Thyroid gland (tissue), 4 donors: ENCODE measurements at regions not wholly inside any gene's neighbourhood (a gene's known extent, or its start where the extent isn't known, plus 50 kb on each side); places are given as distances from the start of the nearest gene placed in this dataset.

ENCODE experiments used
- DNase-seq, 2 donors: peaks; one replicate each; pipeline ENCODE4 v3.0.0-alpha.2; 2019
- H3K27ac ChIP-seq, 3 donors: fragments of 200-600 bp; sonication (generic); 1 replicate in 2 of 3; 2 replicates in 1 of 3; pipeline ENCODE4 v1.5.1; 2016 to 2019; ENCODE audit warnings: mild to moderate bottlenecking in 1 of 3, moderate library complexity in 1 of 3
- H3K27me3 ChIP-seq: fragments of 200-600 bp; sonication (generic); one replicate; pipeline ENCODE4 v1.5.1; 2019
- H3K36me3 ChIP-seq, 2 donors: fragments of 200-600 bp; sonication (generic); one replicate each; pipeline ENCODE4 v1.5.1; 2016 to 2019
- H3K4me1 ChIP-seq, 2 donors: fragments of 200-600 bp; sonication (generic); one replicate each; pipeline ENCODE4 v1.5.1; 2017 to 2019
- H3K4me3 ChIP-seq, 3 donors: fragments of 200-600 bp; sonication (generic); replicated peaks in 1 of 3; 1 replicate in 2 of 3; 2 replicates in 1 of 3; pipeline ENCODE4 v1.5.1; 2016; ENCODE audit warnings: mild to moderate bottlenecking in 1 of 3
- H3K9me3 ChIP-seq: fragments of 200-600 bp; sonication (generic); one replicate; pipeline ENCODE4 v1.5.1; 2017
- POLR2A ChIP-seq, 2 donors: fragments of 450-650 bp; IDR thresholded peaks; one replicate each; pipeline ENCODE4 v1.6.1; 2017; ENCODE audit warnings: antibody characterized with exemption in 2 of 2, mild to moderate bottlenecking in 2 of 2, moderate library complexity in 1 of 2
- WGBS, 2 donors: methylation state at CpG; one replicate each; pipeline ENCODE4 v1.1.5; 2017; 5-methylcytosine and 5-hydroxymethylcytosine counted together
- intact Hi-C: fragments of 100-400 bp; cut with DNase I; formaldehyde crosslinking; loops from one replicate; pipeline ENCODE4 v1.15.1; 2023
- TF ChIP-seq, protein P1 (sequence below), 6 experiments: fragments of 200-600 bp in 3 of 6; fragments of 450-650 bp in 3 of 6; sonication (generic) in 3 of 6; IDR thresholded peaks; one replicate each; pipeline ENCODE4 v1.5.1; 2016 to 2019; ENCODE audit warnings: antibody characterized with exemption in 6 of 6, mild to moderate bottlenecking in 2 of 6, inconsistent platforms in 1 of 6, moderate library complexity in 1 of 6

DNA sequence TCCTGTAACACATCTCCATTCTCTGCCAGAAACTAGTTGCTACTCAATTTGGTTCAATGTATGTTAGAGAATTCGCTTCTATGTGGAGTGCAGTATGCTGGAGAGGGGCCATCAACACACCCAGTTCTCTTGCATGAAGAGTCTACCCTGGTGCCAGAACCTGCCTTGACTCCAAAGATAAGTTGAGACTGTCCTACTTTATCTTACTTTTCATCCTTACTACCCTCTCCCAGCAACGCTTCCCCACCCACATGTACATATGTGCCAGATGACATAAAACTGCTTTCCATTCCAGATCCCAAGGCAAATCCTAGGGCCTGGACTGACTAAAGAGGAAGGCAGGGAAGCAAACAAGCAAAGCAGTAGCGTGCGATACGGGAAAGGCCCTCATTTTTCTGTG lies 442.6 kb upstream of the THRB start:
- Histone ChIP-seq H3K27ac (no peak overlapping the region), H3K4me3 (no peak overlapping the region), H3K36me3 (no peaks in the 10 kb centered on the region), H3K4me1 (no peaks in the 10 kb centered on the region), H3K9me3 (no peaks in the 10 kb centered on the region), H3K27me3 (no peaks in the 10 kb centered on the region)
- DNase-seq: no peak
- intact Hi-C loops: no loop called here
- 86 to 89% methylated on average over 5 of the region's 5 CpGs for WGBS, 2 donors
- no peak for TF ChIP-seq POLR2A (IDR thresholded peaks at IDR 0.05)
- TF ChIP-seq, protein P1, sequence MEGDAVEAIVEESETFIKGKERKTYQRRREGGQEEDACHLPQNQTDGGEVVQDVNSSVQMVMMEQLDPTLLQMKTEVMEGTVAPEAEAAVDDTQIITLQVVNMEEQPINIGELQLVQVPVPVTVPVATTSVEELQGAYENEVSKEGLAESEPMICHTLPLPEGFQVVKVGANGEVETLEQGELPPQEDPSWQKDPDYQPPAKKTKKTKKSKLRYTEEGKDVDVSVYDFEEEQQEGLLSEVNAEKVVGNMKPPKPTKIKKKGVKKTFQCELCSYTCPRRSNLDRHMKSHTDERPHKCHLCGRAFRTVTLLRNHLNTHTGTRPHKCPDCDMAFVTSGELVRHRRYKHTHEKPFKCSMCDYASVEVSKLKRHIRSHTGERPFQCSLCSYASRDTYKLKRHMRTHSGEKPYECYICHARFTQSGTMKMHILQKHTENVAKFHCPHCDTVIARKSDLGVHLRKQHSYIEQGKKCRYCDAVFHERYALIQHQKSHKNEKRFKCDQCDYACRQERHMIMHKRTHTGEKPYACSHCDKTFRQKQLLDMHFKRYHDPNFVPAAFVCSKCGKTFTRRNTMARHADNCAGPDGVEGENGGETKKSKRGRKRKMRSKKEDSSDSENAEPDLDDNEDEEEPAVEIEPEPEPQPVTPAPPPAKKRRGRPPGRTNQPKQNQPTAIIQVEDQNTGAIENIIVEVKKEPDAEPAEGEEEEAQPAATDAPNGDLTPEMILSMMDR (IDR thresholded peaks at IDR 0.05): no peak

DNA sequence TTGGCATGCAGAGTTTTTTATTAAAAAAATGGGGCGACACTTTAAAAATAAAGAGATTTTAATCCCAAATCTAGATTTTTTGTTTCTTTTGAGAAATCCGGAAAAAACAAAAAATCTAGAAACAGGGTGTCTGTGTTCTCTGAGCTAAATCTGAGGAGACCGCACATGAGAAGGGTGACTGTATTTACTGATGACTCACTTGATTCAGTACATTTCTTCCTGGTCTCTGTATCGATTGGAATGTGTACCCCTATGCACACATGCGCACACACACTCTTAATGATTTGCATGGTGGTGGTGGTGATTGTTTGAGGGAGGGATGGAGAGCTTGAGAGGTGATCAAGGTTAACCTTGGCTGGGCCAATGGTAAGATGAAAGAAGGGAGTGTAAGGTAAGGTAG lies 443.1 kb upstream of the THRB start:
- Histone ChIP-seq H3K36me3 (no peaks in the 10 kb centered on the region), H3K9me3 (no peaks in the 10 kb centered on the region), H3K4me3 (no peak overlapping the region), H3K27ac (no peak overlapping the region), H3K27me3 (no peaks in the 10 kb centered on the region), H3K4me1 (no peaks in the 10 kb centered on the region)
- DNase-seq: no peak
- intact Hi-C loops: no loop called here
- WGBS, 2 donors: 76 to 86% methylated on average over 5 of the region's 5 CpGs
- TF ChIP-seq, protein P1 (IDR thresholded peaks at IDR 0.05): no peak
- no peak for TF ChIP-seq POLR2A (IDR thresholded peaks at IDR 0.05)

DNA sequence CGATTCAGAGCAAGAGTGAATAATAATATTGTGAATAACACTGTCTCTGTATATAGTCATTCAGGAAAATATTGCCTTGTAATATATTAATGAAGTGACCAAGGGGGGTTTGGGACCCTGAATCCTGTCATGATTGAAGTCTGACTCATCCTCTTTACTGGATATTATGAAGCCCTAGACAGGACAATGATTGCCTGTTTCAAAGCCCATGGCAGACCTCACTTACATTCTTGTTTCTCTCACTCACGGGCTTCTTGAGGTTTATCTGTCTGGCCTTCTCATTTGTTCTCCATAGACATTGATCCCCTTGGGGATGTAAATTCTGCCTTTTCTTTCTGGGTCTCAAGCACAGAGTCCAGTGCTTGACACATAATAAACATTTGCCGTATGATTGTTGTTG lies 449.3 kb upstream of the THRB start:
- Histone ChIP-seq H3K9me3 (no peaks in the 10 kb centered on the region), H3K36me3 (no peaks in the 10 kb centered on the region), H3K4me3 (no peak overlapping the region), H3K27ac (no peak overlapping the region), H3K27me3 (no peaks in the 10 kb centered on the region), H3K4me1 (no peaks in the 10 kb centered on the region)
- no peak for TF ChIP-seq POLR2A (IDR thresholded peaks at IDR 0.05)
- TF ChIP-seq, protein P1 (IDR thresholded peaks at IDR 0.05): no peak
- WGBS, 2 donors: 93 to 96% methylated on average over 3 of the region's 3 CpGs
- no peak for DNase-seq
- intact Hi-C loops: no loop called here

DNA sequence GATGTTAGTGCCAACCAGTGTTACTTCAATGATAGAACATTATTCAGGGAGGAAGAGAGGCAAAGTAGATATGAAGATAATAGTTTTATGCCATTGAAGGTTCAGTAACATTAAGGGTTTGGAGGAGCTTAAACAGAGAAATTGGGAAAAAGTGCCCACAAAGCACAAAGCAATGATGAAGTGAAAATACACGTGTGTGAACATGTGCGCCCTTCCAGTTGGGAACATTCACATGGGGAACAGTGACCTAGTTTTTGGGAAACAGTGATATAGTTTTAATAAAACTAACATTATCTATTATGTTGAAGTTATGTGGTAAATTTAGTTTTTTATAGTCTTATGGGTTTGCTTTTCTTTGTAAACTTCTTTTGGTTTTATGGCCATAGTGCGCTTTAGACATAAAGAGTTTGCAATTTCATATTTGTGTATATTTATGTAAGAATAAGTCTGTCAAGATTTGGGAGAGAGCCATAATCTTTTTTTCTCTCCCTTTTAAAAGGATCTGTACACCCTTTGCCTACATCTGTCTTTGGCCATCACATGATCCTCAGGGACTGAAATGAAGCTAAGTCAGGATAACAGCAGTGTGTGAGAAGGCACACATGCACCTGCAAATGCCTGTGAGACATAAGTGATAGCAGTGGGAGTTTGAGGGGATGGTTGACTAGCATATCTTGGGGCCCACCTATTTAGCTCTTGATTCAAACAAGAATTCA lies 450.3 kb upstream of the THRB start:
- no peak for TF ChIP-seq POLR2A (IDR thresholded peaks at IDR 0.05)
- TF ChIP-seq, protein P1 (IDR thresholded peaks at IDR 0.05): no peak
- 95 to 98% methylated on average over 3 of the region's 3 CpGs for WGBS, 2 donors
- no peaks in the 10 kb centered on the region for H3K27me3 ChIP-seq
- H3K9me3 ChIP-seq: no peaks in the 10 kb centered on the region
- no peaks in the 10 kb centered on the region for H3K4me1 ChIP-seq
- intact Hi-C loops: no loop called here
- H3K36me3 ChIP-seq: no peaks in the 10 kb centered on the region
- no peak overlapping the region for H3K4me3 ChIP-seq
- DNase-seq: no peak
- no peak overlapping the region for H3K27ac ChIP-seq

DNA sequence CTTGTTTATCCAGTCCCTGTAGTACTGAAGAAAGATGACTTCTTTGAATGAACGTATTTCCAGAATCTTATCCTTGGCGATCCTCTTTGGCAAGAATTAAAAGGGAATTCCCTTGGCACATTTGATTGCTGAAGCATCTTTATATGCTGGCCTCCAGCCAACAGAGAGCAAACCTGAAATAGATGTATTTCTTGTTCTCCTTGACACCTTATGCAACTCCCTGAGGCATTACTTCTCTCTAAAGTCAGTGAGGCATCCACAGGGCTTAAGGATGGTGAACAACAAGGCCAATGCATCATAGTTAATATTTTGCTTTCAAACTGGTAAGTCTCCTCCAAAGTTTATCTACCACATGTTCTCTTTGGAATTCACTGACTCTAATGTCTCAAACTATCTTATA lies 450.9 kb upstream of the THRB start:
- H3K9me3 ChIP-seq: no peaks in the 10 kb centered on the region
- no peak for DNase-seq
- H3K4me1 ChIP-seq: no peaks in the 10 kb centered on the region
- no peak overlapping the region for H3K4me3 ChIP-seq
- TF ChIP-seq POLR2A (IDR thresholded peaks at IDR 0.05): no peak
- TF ChIP-seq, protein P1 (IDR thresholded peaks at IDR 0.05): no peak
- H3K27ac ChIP-seq: no peak overlapping the region
- H3K36me3 ChIP-seq: no peaks in the 10 kb centered on the region
- H3K27me3 ChIP-seq: no peaks in the 10 kb centered on the region
- 49 to 57% methylated on average over 2 of the region's 2 CpGs for WGBS, 2 donors
- intact Hi-C loops: no loop called here
